ENCODE measurements at regions not wholly inside any gene's neighbourhood (a gene's known extent, or its start where the extent isn't known, plus 50 kb on each side); places are given as distances from the start of the nearest gene placed in this dataset.

- TF ChIP-seq CTCF (optimal IDR thresholded peaks at IDR 0.05 in 1 of 3, IDR thresholded peaks at IDR 0.05 in 1 of 3, conservative IDR thresholded peaks at IDR 0.05 in 1 of 3; ENCODE audit: extremely low read depth in 1 of 3, insufficient read depth in 2 of 3, low read length in 3 of 3), result no peak
- no peak for TF ChIP-seq EZH2 (IDR thresholded peaks at IDR 0.05; ENCODE audit: low read length)
Observed at GRCh38 chr10:10493833-10494232, 523.8 kb upstream of the CELF2 start.
